DND-41 (cell line): ENCODE measurements at regions not wholly inside any gene's neighbourhood (a gene's known extent, or its start where the extent isn't known, plus 50 kb on each side); places are given as distances from the start of the nearest gene placed in this dataset.

ENCODE experiments used
- ATAC-seq: fragments of 200-7000 bp; cut with Tn5 transposase; 3 replicates; pipeline ENCODE4 v1.9.1; 2021; ENCODE audit warnings: low read depth; ENCODE audit not compliant: insufficient read depth
- DNase-seq: peaks from one replicate; pipeline ENCODE4 v3.0.0-alpha.2; 2020
- H2AFZ ChIP-seq: 2 replicates; pipeline ENCODE4 v1.6.0; 2012; ENCODE audit warnings: low read depth, low read length
- H3K27ac ChIP-seq: 2 replicates; pipeline ENCODE4 v1.5.1; 2012; ENCODE audit warnings: low read length, inconsistent platforms
- H3K27me3 ChIP-seq: fragments of 200-600 bp; sonication (generic); 2 replicates; pipeline ENCODE4 v1.6.0; 2012; ENCODE audit warnings: low read length, mild to moderate bottlenecking, inconsistent platforms; ENCODE audit not compliant: insufficient read depth, poor library complexity
- H3K36me3 ChIP-seq: 2 replicates; pipeline ENCODE4 v1.5.1; 2012; ENCODE audit warnings: low read length, inconsistent platforms; ENCODE audit not compliant: insufficient read depth
- H3K4me1 ChIP-seq: 2 replicates; pipeline ENCODE4 v1.5.1; 2012; ENCODE audit warnings: mild to moderate bottlenecking, low read length; ENCODE audit not compliant: insufficient read depth
- H3K4me2 ChIP-seq: 2 replicates; pipeline ENCODE4 v1.6.0; 2012; ENCODE audit warnings: mild to moderate bottlenecking, moderate library complexity, low read length, inconsistent platforms; ENCODE audit not compliant: insufficient read depth
- H3K4me3 ChIP-seq, 2 experiments: fragments of 200-600 bp in 1 of 2; shearing (Covaris generic) in 1 of 2; 2 replicates each; pipeline ENCODE4 v1.5.1; 2012 to 2016; ENCODE audit warnings: inconsistent platforms in 2 of 2, low read length in 2 of 2, mild to moderate bottlenecking in 2 of 2, low read depth in 1 of 2, moderate library complexity in 1 of 2
- H3K79me2 ChIP-seq: 2 replicates; pipeline ENCODE4 v1.6.0; 2012; ENCODE audit warnings: low read length, inconsistent platforms; ENCODE audit not compliant: insufficient read depth
- H3K9ac ChIP-seq: 2 replicates; pipeline ENCODE4 v1.6.0; 2012; ENCODE audit warnings: low read depth, mild to moderate bottlenecking, inconsistent platforms, low read length, moderate library complexity
- H3K9me3 ChIP-seq: 2 replicates; pipeline ENCODE4 v1.5.1; 2012; ENCODE audit warnings: low read length, moderate library complexity, mild to moderate bottlenecking, inconsistent platforms; ENCODE audit not compliant: insufficient read depth, severe bottlenecking
- H4K20me1 ChIP-seq: 2 replicates; pipeline ENCODE4 v1.6.0; 2012; ENCODE audit warnings: low read length; ENCODE audit not compliant: insufficient read depth
- EZH2 ChIP-seq: IDR thresholded peaks from 3 replicates; pipeline ENCODE4 v1.6.1; 2012; ENCODE audit warnings: borderline replicate concordance, low read depth, mild to moderate bottlenecking, moderate library complexity, low read length, inconsistent platforms; ENCODE audit not compliant: severe bottlenecking
- TF ChIP-seq, protein P1 (sequence below): IDR thresholded peaks from 2 replicates; pipeline ENCODE4 v1.5.1; 2012; ENCODE audit warnings: borderline replicate concordance, low read length, moderate library complexity, mild to moderate bottlenecking; ENCODE audit not compliant: poor library complexity, severe bottlenecking; ENCODE audit errors: extremely low read depth

DNA sequence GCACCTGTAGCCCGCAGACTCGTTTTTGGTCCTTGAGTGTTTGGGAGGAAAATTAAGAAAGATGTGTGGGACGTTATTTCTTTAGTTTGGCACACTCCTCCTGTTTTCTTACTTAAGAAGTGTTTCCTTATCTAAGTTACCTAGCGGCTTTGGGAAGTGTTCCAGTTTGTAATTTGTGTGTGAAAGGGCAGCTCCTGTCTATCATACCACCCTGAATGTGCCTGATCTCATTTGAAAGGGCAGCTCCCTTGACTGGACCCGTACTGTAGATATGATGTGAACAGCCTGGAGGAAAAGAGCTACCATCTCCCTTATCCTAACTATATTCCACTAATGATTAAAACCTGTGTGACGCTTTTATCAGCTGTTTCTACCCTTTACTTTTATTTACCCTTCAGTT lies 314.3 kb downstream of the CHRM3 start:
- ATAC-seq: no peak
- no peak for DNase-seq
- H3K4me1 ChIP-seq: no peaks in the 10 kb centered on the region
- no peak overlapping the region for H3K27ac ChIP-seq
- H3K36me3 ChIP-seq: peaks cover 15% of the 10 kb centered on the region
- no peaks in the 10 kb centered on the region for H3K9me3 ChIP-seq
- no peak overlapping the region for H3K4me2 ChIP-seq
- no peaks in the 10 kb centered on the region for H3K27me3 ChIP-seq
- no peak overlapping the region for H3K9ac ChIP-seq
- H2AFZ ChIP-seq: no peak overlapping the region
- H3K4me3 ChIP-seq: no peak overlapping the region
- H4K20me1 ChIP-seq: no peaks in the 10 kb centered on the region
- TF ChIP-seq, protein P1, sequence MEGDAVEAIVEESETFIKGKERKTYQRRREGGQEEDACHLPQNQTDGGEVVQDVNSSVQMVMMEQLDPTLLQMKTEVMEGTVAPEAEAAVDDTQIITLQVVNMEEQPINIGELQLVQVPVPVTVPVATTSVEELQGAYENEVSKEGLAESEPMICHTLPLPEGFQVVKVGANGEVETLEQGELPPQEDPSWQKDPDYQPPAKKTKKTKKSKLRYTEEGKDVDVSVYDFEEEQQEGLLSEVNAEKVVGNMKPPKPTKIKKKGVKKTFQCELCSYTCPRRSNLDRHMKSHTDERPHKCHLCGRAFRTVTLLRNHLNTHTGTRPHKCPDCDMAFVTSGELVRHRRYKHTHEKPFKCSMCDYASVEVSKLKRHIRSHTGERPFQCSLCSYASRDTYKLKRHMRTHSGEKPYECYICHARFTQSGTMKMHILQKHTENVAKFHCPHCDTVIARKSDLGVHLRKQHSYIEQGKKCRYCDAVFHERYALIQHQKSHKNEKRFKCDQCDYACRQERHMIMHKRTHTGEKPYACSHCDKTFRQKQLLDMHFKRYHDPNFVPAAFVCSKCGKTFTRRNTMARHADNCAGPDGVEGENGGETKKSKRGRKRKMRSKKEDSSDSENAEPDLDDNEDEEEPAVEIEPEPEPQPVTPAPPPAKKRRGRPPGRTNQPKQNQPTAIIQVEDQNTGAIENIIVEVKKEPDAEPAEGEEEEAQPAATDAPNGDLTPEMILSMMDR: no peak
- TF ChIP-seq EZH2: no peak
- H3K79me2 ChIP-seq: no peaks in the 10 kb centered on the region

DNA sequence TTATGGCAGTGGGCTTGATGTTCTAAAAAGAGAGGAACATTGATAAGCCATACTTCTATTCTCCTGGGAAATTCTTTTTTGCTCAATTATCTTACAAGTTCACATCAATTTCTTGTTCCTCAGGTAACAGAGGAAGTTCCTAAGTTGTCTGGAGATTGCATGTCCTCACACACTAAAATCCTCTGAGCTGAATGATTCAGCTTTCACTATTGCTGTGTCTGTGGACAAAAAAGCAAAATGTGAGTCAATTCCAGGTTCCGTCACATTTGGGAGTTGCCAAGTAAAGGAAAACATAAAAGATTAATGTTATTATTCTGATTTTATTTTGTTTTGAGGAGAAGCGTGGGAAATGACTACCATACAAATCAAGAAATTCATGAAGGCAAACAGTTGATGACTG lies 316.7 kb downstream of the CHRM3 start:
- Histone ChIP-seq H3K79me2 (no peaks in the 10 kb centered on the region), H2AFZ (no peak overlapping the region), H3K9ac (no peak overlapping the region), H3K36me3 (peaks cover 28% of the 10 kb centered on the region), H4K20me1 (no peaks in the 10 kb centered on the region), H3K27me3 (no peaks in the 10 kb centered on the region), H3K4me1 (no peaks in the 10 kb centered on the region), H3K27ac (no peak overlapping the region), H3K4me3 (no peak overlapping the region), H3K9me3 (no peaks in the 10 kb centered on the region), H3K4me2 (no peak overlapping the region)
- TF ChIP-seq, protein P1: no peak
- TF ChIP-seq EZH2: no peak
- DNase-seq (no peak), ATAC-seq (no peak)

DNA sequence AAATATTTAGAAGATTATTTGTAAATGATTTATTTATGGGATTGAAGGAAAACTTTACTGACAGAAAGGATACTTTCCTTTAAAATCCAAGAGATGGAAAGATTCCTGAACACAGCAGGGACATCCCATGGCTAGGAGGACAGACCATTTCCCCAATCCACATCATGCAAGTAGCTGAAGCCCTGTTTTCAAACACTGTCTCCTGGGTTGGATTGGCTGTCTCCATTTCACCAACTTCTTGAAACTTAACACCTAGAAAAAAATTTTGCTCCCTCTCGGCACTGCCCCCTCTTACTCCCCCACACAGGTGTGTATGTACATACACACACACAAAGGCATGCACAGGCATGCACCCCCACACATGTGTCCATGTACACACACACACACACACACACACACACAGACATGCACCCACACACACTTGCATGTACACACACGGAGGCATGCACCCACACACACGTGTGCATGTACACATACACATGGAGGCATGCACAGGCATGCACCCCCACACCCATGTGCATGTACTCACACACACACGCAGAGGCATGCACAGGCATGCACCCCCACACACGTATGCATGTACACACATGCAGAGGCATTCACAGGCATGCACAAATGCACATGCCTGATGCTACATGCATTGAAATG lies 320.0 kb downstream of the CHRM3 start:
- Histone ChIP-seq H4K20me1 (no peaks in the 10 kb centered on the region), H3K4me2 (no peak overlapping the region), H3K9me3 (no peaks in the 10 kb centered on the region), H3K4me1 (no peaks in the 10 kb centered on the region), H3K4me3 (no peak overlapping the region), H3K9ac (no peak overlapping the region), H3K79me2 (peaks cover 3% of the 10 kb centered on the region; the same call in 1 of the 2 replicates), H3K27me3 (no peaks in the 10 kb centered on the region), H2AFZ (no peak overlapping the region), H3K36me3 (peaks cover 30% of the 10 kb centered on the region), H3K27ac (no peak overlapping the region)
- 0 out of 3 replicates have a peak, but pooled peaks have one; percentile 27 for ATAC-seq
- TF ChIP-seq, protein P1: no peak
- TF ChIP-seq EZH2: no peak
- no peak for DNase-seq

DNA sequence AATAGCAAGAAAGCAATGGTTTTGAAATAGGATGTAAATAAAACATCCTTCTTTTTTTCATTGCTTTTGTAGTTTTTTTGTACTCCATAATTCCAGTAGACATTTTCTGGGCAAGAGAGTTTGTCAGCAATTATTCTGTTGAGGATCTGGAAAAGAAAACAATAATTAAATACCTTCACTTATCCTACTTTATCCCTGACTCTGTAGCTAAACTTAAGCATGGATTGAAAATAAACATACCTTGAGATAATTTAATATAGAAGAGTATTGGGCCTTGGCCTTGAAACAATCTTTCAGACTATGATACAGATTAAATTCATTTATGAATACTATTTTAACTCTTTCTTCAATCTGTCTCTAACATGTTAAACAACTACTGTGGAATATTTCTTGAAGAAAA lies 321.2 kb downstream of the CHRM3 start:
- H3K9me3 ChIP-seq: no peaks in the 10 kb centered on the region
- TF ChIP-seq, protein P1: no peak
- TF ChIP-seq EZH2: no peak
- no peak overlapping the region for H2AFZ ChIP-seq
- no peak overlapping the region for H3K27ac ChIP-seq
- ATAC-seq (no peak), DNase-seq (no peak)
- no peak overlapping the region for H3K4me2 ChIP-seq
- H3K36me3 ChIP-seq: peaks cover 35% of the 10 kb centered on the region
- no peak overlapping the region for H3K4me3 ChIP-seq
- peaks cover 5% of the 10 kb centered on the region for H3K79me2 ChIP-seq
- no peaks in the 10 kb centered on the region for H4K20me1 ChIP-seq
- H3K4me1 ChIP-seq: no peaks in the 10 kb centered on the region
- no peaks in the 10 kb centered on the region for H3K27me3 ChIP-seq
- no peak overlapping the region for H3K9ac ChIP-seq
